HepG2 (cell line): ENCODE measurements at regions not wholly inside any gene's neighbourhood (a gene's known extent, or its start where the extent isn't known, plus 50 kb on each side); places are given as distances from the start of the nearest gene placed in this dataset.

Source experiments
- ATAC-seq: fragments of 200-7000 bp; cut with Tn5 transposase; 3 replicates; pipeline ENCODE4 v1.9.1; 2020; ENCODE audit warnings: mild to moderate bottlenecking, moderate library complexity
- BruUV-seq: library from RNA; stranded (reverse); fragments of 400-500 nt; replicated peaks from 2 replicates; lab custom pipeline; 2021; lab: Mats Ljungman, UMichigan
- CTCF ChIA-PET: fragments of 300-600 bp; formaldehyde crosslinking; extraction: SDS; loops from one replicate; lab custom pipeline; 2021; ENCODE audit warnings: low total read pairs, inconsistent platforms, low intra/inter-chr PET ratio; lab: Yijun Ruan, JAX
- POLR2A ChIA-PET: fragments of 350-600 bp; sonication (Branson Sonifier 250); formaldehyde crosslinking; loops from one replicate; lab custom pipeline; 2020; ENCODE audit warnings: antibody characterized with exemption, inconsistent platforms; lab: Yijun Ruan, JAX
- DNase-seq: peaks from one replicate; pipeline ENCODE4 v3.0.0-alpha.2; 2015; ENCODE audit warnings: low spot score
- FAIRE-seq: peaks from 3 replicates; lab custom pipeline; 2011; peaks lifted over from hg19 to GRCh38; lab: Jason Lieb, UNC
- H2AFZ ChIP-seq: one replicate; pipeline ENCODE4 v1.6.1; 2011; ENCODE audit warnings: low read length, inconsistent platforms
- H3K27ac ChIP-seq: fragments of 300-600 bp; 3 replicates; pipeline ENCODE4 v1.8.0; 2011; ENCODE audit warnings: mixed run types, mild to moderate bottlenecking, mixed read lengths, low read length, inconsistent platforms; ENCODE audit not compliant: insufficient read depth; ENCODE audit errors: extremely low read length
- H3K27me3 ChIP-seq, 2 experiments: fragments of 200-600 bp in 1 of 2; 2 replicates in 1 of 2; 3 replicates in 1 of 2; pipeline versions ENCODE4 v1.6.0 to v1.8.0; 2011; ENCODE audit warnings: low read length in 2 of 2, mild to moderate bottlenecking in 2 of 2, moderate library complexity in 2 of 2, inconsistent platforms in 1 of 2; ENCODE audit not compliant: insufficient read depth in 2 of 2, control insufficient read depth in 1 of 2
- H3K36me3 ChIP-seq, 2 experiments: fragments of 200-600 bp in 1 of 2; replicated peaks in 1 of 2; 2 replicates in 1 of 2; 3 replicates in 1 of 2; pipeline versions ENCODE4 v1.5.1 to v1.8.0; 2011; ENCODE audit warnings: low read length in 2 of 2, inconsistent platforms in 1 of 2; ENCODE audit not compliant: insufficient read depth in 2 of 2, control insufficient read depth in 1 of 2
- H3K4me1 ChIP-seq: 2 replicates; pipeline ENCODE4 v1.5.1; 2012; ENCODE audit warnings: low read length, inconsistent platforms; ENCODE audit not compliant: insufficient read depth
- H3K4me2 ChIP-seq: 2 replicates; pipeline ENCODE4 v1.6.0; 2011; ENCODE audit warnings: low read depth, low read length, inconsistent platforms
- H3K4me3 ChIP-seq, 3 experiments: fragments of 200-600 bp in 1 of 3; sonication (generic), shearing (Covaris generic) in 1 of 3; replicated peaks in 1 of 3; 2 replicates each; pipeline ENCODE4 v1.5.1; 2011 to 2016; ENCODE audit warnings: low read length in 3 of 3, inconsistent platforms in 2 of 3, low read depth in 2 of 3, mild to moderate bottlenecking in 2 of 3, control low read depth in 1 of 3, mixed read lengths in 1 of 3; ENCODE audit not compliant: insufficient read depth in 1 of 3
- H3K79me2 ChIP-seq: one replicate; pipeline ENCODE4 v1.6.1; 2011; ENCODE audit warnings: low read length, inconsistent platforms; ENCODE audit not compliant: insufficient read depth
- H3K9ac ChIP-seq: 2 replicates; pipeline ENCODE4 v1.6.0; 2011; ENCODE audit warnings: mild to moderate bottlenecking, low read depth, low read length, inconsistent platforms; ENCODE audit not compliant: insufficient read depth
- H3K9me3 ChIP-seq: 2 replicates; pipeline ENCODE4 v1.5.1; 2012; ENCODE audit warnings: mild to moderate bottlenecking, low read length
- H4K20me1 ChIP-seq: 2 replicates; pipeline ENCODE4 v1.6.0; 2011; ENCODE audit warnings: inconsistent platforms, mild to moderate bottlenecking, low read length, moderate library complexity; ENCODE audit not compliant: insufficient read depth
- CHCHD3 ChIP-seq: sonication (generic); formaldehyde crosslinking; IDR thresholded peaks from 2 replicates; pipeline ENCODE4 v1.8.0; 2022; ENCODE audit warnings: mild to moderate bottlenecking, missing genetic modification reagents, moderate library complexity
- GATAD2A ChIP-seq: IDR thresholded peaks from 2 replicates; pipeline ENCODE4 v1.6.1; 2016
- KLF6 ChIP-seq: IDR thresholded peaks from 2 replicates; pipeline ENCODE4 v1.8.0; 2016; ENCODE audit warnings: missing biosample characterization, missing genetic modification reagents
- PHF20 ChIP-seq: sonication (generic); formaldehyde crosslinking; IDR thresholded peaks from 2 replicates; pipeline ENCODE4 v1.5.0; 2020; ENCODE audit warnings: mild to moderate bottlenecking, missing genetic modification reagents
- PLRG1 ChIP-seq: fragments of 450-650 bp; conservative IDR thresholded peaks from 2 replicates; pipeline ENCODE4 v1.6.1; 2016
- RBM22 ChIP-seq: fragments of 200-400 bp; formaldehyde crosslinking; optimal IDR thresholded peaks from 2 replicates; pipeline ENCODE3; 2017; ENCODE audit warnings: mild to moderate bottlenecking, low read length, moderate library complexity
- WGBS: methylation state at CpG from one replicate; pipeline ENCODE4 v1.1.6; 2017; ENCODE audit warnings: low lambda C conversion rate; 5-methylcytosine and 5-hydroxymethylcytosine counted together
- in situ Hi-C: cut with HindIII; loops from 2 replicates; pipeline ENCODE4 v1.10.0; 2017; ENCODE audit warnings: low pct_unique_long_range_greater_than_20kb; ENCODE audit not compliant: extremely low pct_ligation_motif_present
- intact Hi-C: fragments of 100-400 bp; cut with micrococcal nuclease; formaldehyde crosslinking; loops from one replicate; pipeline ENCODE4 v1.10.0; 2022; ENCODE audit not compliant: unreplicated experiment
- TF ChIP-seq, protein P1 (sequence below): sonication (generic); formaldehyde crosslinking; IDR thresholded peaks from 2 replicates; pipeline ENCODE4 v1.9.0; 2022; ENCODE audit warnings: low read depth, missing genetic modification reagents
- TF ChIP-seq, protein P2 (sequence below), 2 experiments: sonication (generic) in 1 of 2; formaldehyde crosslinking in 1 of 2; IDR thresholded peaks; 2 replicates each; pipeline versions ENCODE4 v1.4.0 to v1.6.1; 2016 to 2020; ENCODE audit warnings: borderline replicate concordance in 1 of 2, low read depth in 1 of 2, mild to moderate bottlenecking in 1 of 2, missing genetic modification reagents in 1 of 2

DNA sequence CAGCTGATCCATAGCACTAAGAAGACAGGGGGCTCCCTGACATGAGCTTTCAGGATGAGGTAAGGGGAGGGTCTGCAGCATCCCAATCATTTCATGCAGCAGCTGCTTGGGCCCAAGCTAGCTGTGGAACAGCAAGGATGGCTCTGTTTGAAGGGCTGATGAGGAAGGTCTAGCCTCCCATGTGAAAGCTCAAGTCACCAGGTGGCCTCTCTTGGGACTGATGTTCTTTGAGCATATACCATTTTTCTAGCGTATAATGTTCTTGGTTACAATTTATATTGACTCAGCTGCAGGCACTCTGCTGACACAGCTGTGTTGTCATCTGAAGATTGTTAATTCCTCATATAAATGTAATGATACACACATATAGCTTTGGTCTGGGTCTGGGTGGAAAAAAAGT, 87.0 kb downstream of the CD200R1L start:
- CTCF ChIA-PET, result no interaction called here
- FAIRE-seq, result no peak

DNA sequence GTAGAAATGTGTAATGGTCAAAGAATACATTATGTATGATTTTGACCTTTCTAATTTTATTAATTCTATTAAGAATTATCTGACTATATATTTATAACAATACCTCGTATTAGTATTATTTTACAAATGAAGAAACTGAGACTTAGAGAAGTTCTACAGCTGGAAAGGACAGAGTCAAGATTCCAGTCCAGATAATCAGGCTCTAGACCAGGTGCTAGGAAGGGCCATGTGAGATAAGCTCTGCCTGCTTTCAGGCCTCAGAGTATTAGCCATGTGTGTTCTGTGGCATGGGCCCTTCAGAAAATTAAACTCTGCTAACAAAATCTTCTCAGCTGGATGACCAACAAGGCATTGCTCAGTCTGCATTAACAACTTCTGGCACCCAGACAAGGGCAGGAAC, 87.5 kb downstream of the CD200R1L start:
- Histone ChIP-seq H3K79me2 (no peaks in the 10 kb centered on the region), H3K4me2 (no peak overlapping the region), H2AFZ (no peak overlapping the region), H4K20me1 (no peaks in the 10 kb centered on the region), H3K9me3 (no peaks in the 10 kb centered on the region), H3K27ac (no peak overlapping the region), H3K36me3 (no peaks in the 10 kb centered on the region), H3K4me1 (no peaks in the 10 kb centered on the region), H3K4me3 (no peak overlapping the region), H3K9ac (no peak overlapping the region), H3K27me3 (no peaks in the 10 kb centered on the region)
- in situ Hi-C loops (no loop called here), intact Hi-C loops (no loop called here)
- no peak for ATAC-seq
- no peak for FAIRE-seq
- DNase-seq, result no peak
- ChIA-PET POLR2A (no interaction called here), CTCF (no interaction called here)
- no TSS peak for BruUV-seq
- WGBS, result 2% methylated on average over 1 of the region's 1 CpG
- TF ChIP-seq, protein P1, sequence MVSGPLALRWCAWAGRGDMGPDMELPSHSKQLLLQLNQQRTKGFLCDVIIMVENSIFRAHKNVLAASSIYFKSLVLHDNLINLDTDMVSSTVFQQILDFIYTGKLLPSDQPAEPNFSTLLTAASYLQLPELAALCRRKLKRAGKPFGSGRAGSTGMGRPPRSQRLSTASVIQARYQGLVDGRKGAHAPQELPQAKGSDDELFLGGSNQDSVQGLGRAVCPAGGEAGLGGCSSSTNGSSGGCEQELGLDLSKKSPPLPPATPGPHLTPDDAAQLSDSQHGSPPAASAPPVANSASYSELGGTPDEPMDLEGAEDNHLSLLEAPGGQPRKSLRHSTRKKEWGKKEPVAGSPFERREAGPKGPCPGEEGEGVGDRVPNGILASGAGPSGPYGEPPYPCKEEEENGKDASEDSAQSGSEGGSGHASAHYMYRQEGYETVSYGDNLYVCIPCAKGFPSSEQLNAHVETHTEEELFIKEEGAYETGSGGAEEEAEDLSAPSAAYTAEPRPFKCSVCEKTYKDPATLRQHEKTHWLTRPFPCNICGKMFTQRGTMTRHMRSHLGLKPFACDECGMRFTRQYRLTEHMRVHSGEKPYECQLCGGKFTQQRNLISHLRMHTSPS, result no peak
- TF ChIP-seq PLRG1 (no peak), CHCHD3 (CRISPR knock-in tag) (no peak), RBM22 (no peak), GATAD2A (no peak)

More for the DNA sequence above, 87.0 kb downstream of the CD200R1L start:
- Histone ChIP-seq H3K4me2 (no peak overlapping the region), H4K20me1 (no peaks in the 10 kb centered on the region), H3K27ac (no peak overlapping the region), H3K4me1 (no peaks in the 10 kb centered on the region), H2AFZ (no peak overlapping the region), H3K9me3 (no peaks in the 10 kb centered on the region), H3K27me3 (no peaks in the 10 kb centered on the region), H3K9ac (no peak overlapping the region), H3K4me3 (no peak overlapping the region), H3K79me2 (no peaks in the 10 kb centered on the region), H3K36me3 (no peaks in the 10 kb centered on the region)
- in situ Hi-C loops, result no loop called here
- ATAC-seq (no peak), DNase-seq (no peak)
- BruUV-seq, result no TSS peak
- WGBS, result 86% methylated on average over 1 of the region's 1 CpG
- intact Hi-C loops, result no loop called here
- TF ChIP-seq KLF6 (no peak), PHF20 (CRISPR knock-in tag) (no peak)
- TF ChIP-seq, protein P2, sequence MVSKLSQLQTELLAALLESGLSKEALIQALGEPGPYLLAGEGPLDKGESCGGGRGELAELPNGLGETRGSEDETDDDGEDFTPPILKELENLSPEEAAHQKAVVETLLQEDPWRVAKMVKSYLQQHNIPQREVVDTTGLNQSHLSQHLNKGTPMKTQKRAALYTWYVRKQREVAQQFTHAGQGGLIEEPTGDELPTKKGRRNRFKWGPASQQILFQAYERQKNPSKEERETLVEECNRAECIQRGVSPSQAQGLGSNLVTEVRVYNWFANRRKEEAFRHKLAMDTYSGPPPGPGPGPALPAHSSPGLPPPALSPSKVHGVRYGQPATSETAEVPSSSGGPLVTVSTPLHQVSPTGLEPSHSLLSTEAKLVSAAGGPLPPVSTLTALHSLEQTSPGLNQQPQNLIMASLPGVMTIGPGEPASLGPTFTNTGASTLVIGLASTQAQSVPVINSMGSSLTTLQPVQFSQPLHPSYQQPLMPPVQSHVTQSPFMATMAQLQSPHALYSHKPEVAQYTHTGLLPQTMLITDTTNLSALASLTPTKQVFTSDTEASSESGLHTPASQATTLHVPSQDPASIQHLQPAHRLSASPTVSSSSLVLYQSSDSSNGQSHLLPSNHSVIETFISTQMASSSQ (IDR thresholded peaks at IDR 0.05; ENCODE audit: low read depth), result no peak
- TF ChIP-seq, protein P2 (CRISPR knock-in tag; IDR thresholded peaks at IDR 0.05; ENCODE audit: borderline replicate concordance), result no peak
- POLR2A ChIA-PET, result no interaction called here
